ENCODE measurements at regions not wholly inside any gene's neighbourhood (a gene's known extent, or its start where the extent isn't known, plus 50 kb on each side); places are given as distances from the start of the nearest gene placed in this dataset.

- Mint-ChIP-seq H3K36me3 (no peaks in the 10 kb centered on the region), H3K4me1 (no peaks in the 10 kb centered on the region), H3K27me3 (peaks cover 10% of the 10 kb centered on the region), H3K4me3 (no peak overlapping the region), H3K27ac (no peak overlapping the region), H3K9me3 (peaks cover 3% of the 10 kb centered on the region)
- ATAC-seq = no peak
Observed at GRCh38 chr1:106603616-106604015, 452.9 kb upstream of the PRMT6 start.

- Mint-ChIP-seq H3K4me3 (no peak overlapping the region), H3K9me3 (peaks cover 3% of the 10 kb centered on the region), H3K27me3 (no peaks in the 10 kb centered on the region), H3K36me3 (no peaks in the 10 kb centered on the region), H3K4me1 (no peaks in the 10 kb centered on the region), H3K27ac (no peak overlapping the region)
- ATAC-seq = no peak
Observed at GRCh38 chr1:106608841-106609240, 447.6 kb upstream of the PRMT6 start.

GRCh38 chr1:106613068-106613467 is 443.4 kb upstream of the PRMT6 start:
- H3K4me1 Mint-ChIP-seq = no peaks in the 10 kb centered on the region
- ATAC-seq = no peak

GRCh38 chr1:106613861-106614260 is 442.6 kb upstream of the PRMT6 start:
- H3K27ac Mint-ChIP-seq = no peak overlapping the region
- H3K4me3 Mint-ChIP-seq = no peak overlapping the region
- no peaks in the 10 kb centered on the region for H3K9me3 Mint-ChIP-seq
- H3K4me1 Mint-ChIP-seq = no peaks in the 10 kb centered on the region
- ATAC-seq = no peak
- no peaks in the 10 kb centered on the region for H3K36me3 Mint-ChIP-seq
- no peaks in the 10 kb centered on the region for H3K27me3 Mint-ChIP-seq

More at GRCh38 chr1:106613068-106613467, 443.4 kb upstream of the PRMT6 start:
- H3K27me3 Mint-ChIP-seq = no peaks in the 10 kb centered on the region
- H3K27ac Mint-ChIP-seq = no peak overlapping the region
- H3K9me3 Mint-ChIP-seq = peaks cover 3% of the 10 kb centered on the region
- no peak overlapping the region for H3K4me3 Mint-ChIP-seq
- H3K36me3 Mint-ChIP-seq = no peaks in the 10 kb centered on the region

- no peaks in the 10 kb centered on the region for H3K4me1 Mint-ChIP-seq
- no peak overlapping the region for H3K4me3 Mint-ChIP-seq
Observed at GRCh38 chr1:106615473-106615872, 441.0 kb upstream of the PRMT6 start.

GRCh38 chr1:106619080-106619826 is 437.2 kb upstream of the PRMT6 start:
- ATAC-seq = peak; percentile 31
- H3K27me3 Mint-ChIP-seq = no peaks in the 10 kb centered on the region
- no peak overlapping the region for H3K4me3 Mint-ChIP-seq
- no peaks in the 10 kb centered on the region for H3K36me3 Mint-ChIP-seq
- no peaks in the 10 kb centered on the region for H3K4me1 Mint-ChIP-seq
- H3K27ac Mint-ChIP-seq = no peak overlapping the region
- H3K9me3 Mint-ChIP-seq = peaks cover 3% of the 10 kb centered on the region

More at GRCh38 chr1:106615473-106615872, 441.0 kb upstream of the PRMT6 start:
- no peak overlapping the region for H3K27ac Mint-ChIP-seq
- ATAC-seq = no peak
- no peaks in the 10 kb centered on the region for H3K36me3 Mint-ChIP-seq
- no peaks in the 10 kb centered on the region for H3K27me3 Mint-ChIP-seq
- H3K9me3 Mint-ChIP-seq = no peaks in the 10 kb centered on the region

- Mint-ChIP-seq H3K9me3 (peaks cover 3% of the 10 kb centered on the region), H3K36me3 (no peaks in the 10 kb centered on the region), H3K27me3 (no peaks in the 10 kb centered on the region), H3K4me1 (no peaks in the 10 kb centered on the region), H3K4me3 (no peak overlapping the region), H3K27ac (no peak overlapping the region)
- ATAC-seq = peak; percentile 32
Observed at GRCh38 chr1:106619827-106620134, 436.7 kb upstream of the PRMT6 start.

- Mint-ChIP-seq H3K27me3 (no peaks in the 10 kb centered on the region), H3K4me3 (no peak overlapping the region), H3K4me1 (no peaks in the 10 kb centered on the region), H3K36me3 (no peaks in the 10 kb centered on the region), H3K9me3 (peaks cover 3% of the 10 kb centered on the region), H3K27ac (no peak overlapping the region)
- no peak for ATAC-seq
Observed at GRCh38 chr1:106620521-106620954, 435.9 kb upstream of the PRMT6 start.

GRCh38 chr1:106621853-106622252 is 434.6 kb upstream of the PRMT6 start:
- H3K27ac Mint-ChIP-seq = no peak overlapping the region
- ATAC-seq = no peak
- no peaks in the 10 kb centered on the region for H3K4me1 Mint-ChIP-seq
- H3K4me3 Mint-ChIP-seq = no peak overlapping the region
- H3K36me3 Mint-ChIP-seq = no peaks in the 10 kb centered on the region
- H3K27me3 Mint-ChIP-seq = no peaks in the 10 kb centered on the region
- peaks cover 3% of the 10 kb centered on the region for H3K9me3 Mint-ChIP-seq

- Mint-ChIP-seq H3K27me3 (peaks cover 21% of the 10 kb centered on the region), H3K4me1 (no peaks in the 10 kb centered on the region), H3K4me3 (no peak overlapping the region), H3K36me3 (no peaks in the 10 kb centered on the region), H3K27ac (no peak overlapping the region), H3K9me3 (no peaks in the 10 kb centered on the region)
- ATAC-seq = no peak
Observed at GRCh38 chr1:106637566-106637965, 418.9 kb upstream of the PRMT6 start.

GRCh38 chr1:106646261-106646784 is 410.2 kb upstream of the PRMT6 start:
- no peaks in the 10 kb centered on the region for H3K36me3 Mint-ChIP-seq
- ATAC-seq = no peak
- H3K27me3 Mint-ChIP-seq = peaks cover 8% of the 10 kb centered on the region
- no peak overlapping the region for H3K4me3 Mint-ChIP-seq
- H3K9me3 Mint-ChIP-seq = no peaks in the 10 kb centered on the region
- H3K27ac Mint-ChIP-seq = no peak overlapping the region
- no peaks in the 10 kb centered on the region for H3K4me1 Mint-ChIP-seq

GRCh38 chr1:106646816-106647215 is 409.7 kb upstream of the PRMT6 start:
- no peaks in the 10 kb centered on the region for H3K9me3 Mint-ChIP-seq
- no peak overlapping the region for H3K27ac Mint-ChIP-seq
- no peaks in the 10 kb centered on the region for H3K36me3 Mint-ChIP-seq
- H3K4me3 Mint-ChIP-seq = no peak overlapping the region
- peaks cover 8% of the 10 kb centered on the region for H3K27me3 Mint-ChIP-seq
- ATAC-seq = no peak
- H3K4me1 Mint-ChIP-seq = no peaks in the 10 kb centered on the region

- ATAC-seq = no peak
- Mint-ChIP-seq H3K27ac (no peak overlapping the region), H3K27me3 (peaks cover 8% of the 10 kb centered on the region)
Observed at GRCh38 chr1:106651028-106651762, 405.3 kb upstream of the PRMT6 start.

GRCh38 chr1:106659490-106660244 is 396.8 kb upstream of the PRMT6 start:
- Mint-ChIP-seq H3K4me1 (no peaks in the 10 kb centered on the region), H3K4me3 (no peak overlapping the region), H3K36me3 (no peaks in the 10 kb centered on the region), H3K27ac (no peak overlapping the region), H3K27me3 (peaks cover 9% of the 10 kb centered on the region), H3K9me3 (peaks cover 4% of the 10 kb centered on the region)
- ATAC-seq = peak; percentile 14

More at GRCh38 chr1:106651028-106651762, 405.3 kb upstream of the PRMT6 start:
- H3K4me1 Mint-ChIP-seq = no peaks in the 10 kb centered on the region
- no peaks in the 10 kb centered on the region for H3K9me3 Mint-ChIP-seq
- no peaks in the 10 kb centered on the region for H3K36me3 Mint-ChIP-seq
- no peak overlapping the region for H3K4me3 Mint-ChIP-seq

- H3K9me3 Mint-ChIP-seq = no peaks in the 10 kb centered on the region
- H3K4me1 Mint-ChIP-seq = no peaks in the 10 kb centered on the region
- H3K27ac Mint-ChIP-seq = no peak overlapping the region
- no peak overlapping the region for H3K4me3 Mint-ChIP-seq
- no peaks in the 10 kb centered on the region for H3K36me3 Mint-ChIP-seq
- ATAC-seq = no peak
- H3K27me3 Mint-ChIP-seq = no peaks in the 10 kb centered on the region
Observed at GRCh38 chr1:106675558-106675957, 380.9 kb upstream of the PRMT6 start.

All from stimulated activated memory B cell treated with anti-CD40 and anti-IgM and Interleukin-4, amounts not matched to agents 10 μg/mL and 1 μg/mL and 100 μg/mL, for 72 hours (primary cell).